Naive B cell (primary cell): ENCODE measurements at regions not wholly inside any gene's neighbourhood (a gene's known extent, or its start where the extent isn't known, plus 50 kb on each side); places are given as distances from the start of the nearest gene placed in this dataset.
"Not testable (repeated sequence)": the region's sequence is repeated elsewhere in the genome, so short reads cannot be mapped to it uniquely, and the experiment has no call there.

Experiments used
- ATAC-seq, 2 donors: fragments of 150-1000 bp; cut with Tn5 transposase; 2 replicates each; pipeline ENCODE4 v1.10.0; 2021; ENCODE audit warnings: low read depth in 2 of 2, mild to moderate bottlenecking in 2 of 2, moderate library complexity in 2 of 2
- DNase-seq: peaks from one replicate; pipeline ENCODE4 v3.0.0; 2022
- H3K27ac Mint-ChIP-seq, 6 donors: one replicate each; pipeline ENCODE4 v1.8.0; 2020 to 2022; ENCODE audit warnings: mild to moderate bottlenecking in 6 of 6, mixed read lengths in 6 of 6, moderate library complexity in 5 of 6, inconsistent platforms in 2 of 6
- H3K27me3 Mint-ChIP-seq, 3 donors: one replicate each; pipeline ENCODE4 v1.8.0; 2021 to 2022; ENCODE audit warnings: mixed read lengths in 3 of 3, mild to moderate bottlenecking in 1 of 3
- H3K36me3 Mint-ChIP-seq, 2 donors: one replicate each; pipeline ENCODE4 v1.8.0; 2020 to 2022; ENCODE audit warnings: mixed read lengths in 2 of 2, inconsistent platforms in 1 of 2, mild to moderate bottlenecking in 1 of 2
- H3K4me1 Mint-ChIP-seq, 3 donors: one replicate each; pipeline ENCODE4 v1.8.0; 2020 to 2022; ENCODE audit warnings: mixed read lengths in 3 of 3, inconsistent platforms in 1 of 3, mild to moderate bottlenecking in 1 of 3, moderate library complexity in 1 of 3
- H3K4me3 Mint-ChIP-seq, 8 donors: one replicate each; pipeline ENCODE4 v1.8.0; 2020 to 2022; ENCODE audit warnings: mild to moderate bottlenecking in 8 of 8, mixed read lengths in 8 of 8, moderate library complexity in 8 of 8, inconsistent platforms in 2 of 8
- H3K9me3 Mint-ChIP-seq, 7 donors: one replicate each; pipeline ENCODE4 v1.8.0; 2020 to 2022; ENCODE audit warnings: mixed read lengths in 7 of 7, mild to moderate bottlenecking in 5 of 7, inconsistent platforms in 2 of 7, moderate library complexity in 1 of 7

DNA sequence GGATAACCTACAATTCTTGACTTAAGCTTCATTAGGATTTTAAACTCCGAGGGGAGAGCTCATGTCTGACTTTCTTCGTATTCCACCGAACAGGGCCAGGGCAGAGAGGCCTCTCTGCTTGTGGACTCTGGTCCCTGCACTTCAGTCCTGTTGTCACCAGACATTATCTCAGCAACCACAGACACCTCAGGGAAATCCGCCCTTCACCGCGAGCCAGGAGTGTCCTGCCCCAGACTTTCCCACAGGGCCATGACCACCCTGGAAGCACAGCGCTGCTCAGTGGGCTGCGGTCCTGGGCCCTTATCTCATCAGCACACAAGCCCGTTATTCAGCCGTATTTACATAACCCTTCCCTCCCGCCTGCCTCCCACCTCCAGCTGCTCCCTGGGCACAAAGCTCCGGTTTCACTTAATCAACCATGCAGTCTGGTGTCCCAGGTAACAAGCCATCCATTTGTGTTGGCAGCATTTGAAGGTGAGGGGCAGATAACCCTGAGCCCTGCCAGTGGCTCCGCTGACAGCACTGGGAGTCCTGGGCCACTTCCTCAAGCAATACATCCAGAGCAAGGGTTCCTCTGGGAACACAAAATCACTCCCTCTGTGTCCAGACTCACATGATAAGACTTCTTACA is 122.8 kb upstream of the RAB4A start:
- no peaks in the 10 kb centered on the region for H3K9me3 Mint-ChIP-seq
- peaks cover 0 to 5% (median 0%) of the 10 kb centered on the region in 3 donors for H3K27me3 Mint-ChIP-seq
- peak overlapping the region in 1 of 6 donors; percentile 8 for H3K27ac Mint-ChIP-seq
- peaks cover 0 to 8% (median 0%) of the 10 kb centered on the region in 3 donors for H3K4me1 Mint-ChIP-seq
- DNase-seq (no peak), ATAC-seq (no peak)
- H3K36me3 Mint-ChIP-seq = no peaks in the 10 kb centered on the region
- H3K4me3 Mint-ChIP-seq = no peak overlapping the region

DNA sequence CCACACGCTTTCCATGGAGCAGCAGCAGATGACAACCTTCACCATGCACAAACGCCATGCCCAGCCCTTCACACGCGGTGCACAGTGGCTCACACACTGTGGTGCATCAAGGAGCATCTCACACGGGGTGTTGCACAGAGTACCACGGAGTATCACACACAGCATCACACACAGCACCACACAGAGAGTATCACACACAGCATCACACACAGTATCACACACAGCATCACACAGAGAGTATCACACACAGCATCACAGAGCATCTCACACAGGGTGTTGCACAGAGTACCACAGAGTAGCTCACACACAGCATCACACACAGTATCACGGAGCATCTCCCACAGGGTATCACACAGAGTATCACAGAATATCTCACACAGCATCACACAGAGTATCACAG is 122.2 kb upstream of the RAB4A start:
- no peaks in the 10 kb centered on the region for H3K9me3 Mint-ChIP-seq
- no peak overlapping the region for H3K4me3 Mint-ChIP-seq
- peaks cover 0 to 8% (median 0%) of the 10 kb centered on the region in 3 donors for H3K4me1 Mint-ChIP-seq
- peaks cover 0 to 5% (median 0%) of the 10 kb centered on the region in 3 donors for H3K27me3 Mint-ChIP-seq
- ATAC-seq (no peak), DNase-seq (no peak)
- H3K27ac Mint-ChIP-seq = no peak overlapping the region
- H3K36me3 Mint-ChIP-seq = no peaks in the 10 kb centered on the region

DNA sequence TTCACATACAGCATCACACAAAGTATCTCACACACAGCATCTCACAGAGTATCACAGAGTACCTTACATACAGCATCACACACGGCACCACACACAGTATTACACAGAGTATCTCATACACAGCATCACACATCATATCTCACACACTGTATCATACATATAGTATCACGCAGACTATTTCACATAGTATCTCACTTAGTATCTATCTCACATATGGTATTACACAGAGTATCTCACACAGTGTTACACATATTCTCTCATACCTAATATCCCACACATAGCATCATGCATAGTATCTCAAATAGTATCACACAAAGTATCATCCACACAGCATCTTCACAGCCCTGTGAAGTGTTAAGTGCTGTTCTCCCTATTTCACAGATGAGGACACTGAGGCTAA is 121.5 kb upstream of the RAB4A start:
- no peak overlapping the region for H3K4me3 Mint-ChIP-seq
- H3K27me3 Mint-ChIP-seq = peaks cover 0 to 5% (median 0%) of the 10 kb centered on the region in 3 donors
- no peak for ATAC-seq

DNA sequence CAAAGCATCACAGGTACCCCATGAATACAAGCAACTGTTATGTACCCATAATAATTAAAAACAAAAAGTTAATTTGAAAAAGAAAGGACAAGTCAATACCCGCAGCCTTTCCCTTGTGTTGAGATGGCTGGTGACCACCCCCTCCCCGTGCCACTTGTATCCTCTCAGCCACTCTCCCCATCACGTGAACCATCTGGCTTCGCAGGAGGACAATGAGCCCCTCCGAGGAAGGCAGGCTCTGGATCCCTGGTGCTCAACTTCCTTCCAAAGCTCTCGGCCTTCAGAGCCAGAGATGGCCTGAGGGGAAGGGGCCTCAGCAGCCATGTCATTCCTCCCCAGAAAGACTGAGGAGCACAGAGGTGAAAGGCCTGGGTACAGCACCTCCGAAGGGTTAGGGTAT is 120.4 kb upstream of the RAB4A start:
- Mint-ChIP-seq H3K4me1 (peaks cover 5 to 13% (median 9%) of the 10 kb centered on the region in 3 donors), H3K9me3 (no peaks in the 10 kb centered on the region), H3K4me3 (no peak overlapping the region), H3K36me3 (no peaks in the 10 kb centered on the region), H3K27me3 (peaks cover 0 to 2% (median 0%) of the 10 kb centered on the region in 3 donors), H3K27ac (no peak overlapping the region)
- DNase-seq (no peak), ATAC-seq (no peak)

More for the DNA sequence above, 121.5 kb upstream of the RAB4A start:
- Mint-ChIP-seq H3K4me1 (peaks cover 0 to 8% (median 0%) of the 10 kb centered on the region in 3 donors), H3K27ac (no peak overlapping the region), H3K36me3 (no peaks in the 10 kb centered on the region), H3K9me3 (no peaks in the 10 kb centered on the region)
- no peak for DNase-seq

- ATAC-seq, H3K9me3 Mint-ChIP-seq, H3K27me3 Mint-ChIP-seq, H3K27ac Mint-ChIP-seq, DNase-seq, H3K4me3 Mint-ChIP-seq, H3K36me3 Mint-ChIP-seq: not testable (repeated sequence)
- H3K4me1 Mint-ChIP-seq = peaks cover 9 to 17% (median 14%) of the 10 kb centered on the region in 3 donors
Observed at GRCh38 chr1:229151412-229151811, 119.5 kb upstream of the RAB4A start.

- no peak overlapping the region for H3K4me3 Mint-ChIP-seq
- no peaks in the 10 kb centered on the region for H3K9me3 Mint-ChIP-seq
- DNase-seq = no peak
- no peak for ATAC-seq
- peaks cover 9 to 14% (median 10%) of the 10 kb centered on the region in 3 donors for H3K4me1 Mint-ChIP-seq
- H3K27ac Mint-ChIP-seq = no peak overlapping the region
- H3K27me3 Mint-ChIP-seq = no peaks in the 10 kb centered on the region
- H3K36me3 Mint-ChIP-seq = no peaks in the 10 kb centered on the region
Observed at GRCh38 chr1:229152311-229152710, 118.6 kb upstream of the RAB4A start.

DNA sequence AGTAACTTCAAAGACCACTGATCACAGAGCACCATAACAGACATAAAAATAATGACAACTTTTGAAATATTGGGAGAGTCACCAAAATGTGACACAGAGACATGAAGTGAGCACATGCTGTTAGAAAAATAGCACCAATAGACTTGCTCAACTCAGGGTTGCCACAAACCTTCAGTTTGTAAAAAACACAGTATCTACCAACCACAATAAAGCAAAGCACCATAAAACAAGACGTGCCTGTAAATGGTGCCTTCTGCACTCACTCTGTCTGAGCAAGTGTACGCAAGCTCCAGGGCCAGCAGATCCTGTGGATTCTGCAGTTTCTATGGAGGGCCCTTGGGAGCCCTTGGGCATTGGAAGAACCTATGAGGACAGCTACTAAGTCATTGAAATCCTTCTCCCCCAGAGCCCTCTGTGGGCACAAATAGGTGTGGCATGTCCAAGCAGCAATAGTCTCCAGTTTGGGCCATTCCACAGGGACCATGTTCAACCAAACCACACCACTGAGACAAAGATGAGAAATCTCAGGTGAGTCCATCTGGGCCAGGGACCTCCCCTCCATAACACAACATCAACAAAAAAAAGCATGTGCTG is 116.9 kb upstream of the RAB4A start:
- no peaks in the 10 kb centered on the region for H3K27me3 Mint-ChIP-seq
- no peaks in the 10 kb centered on the region for H3K9me3 Mint-ChIP-seq
- H3K27ac Mint-ChIP-seq = no peak overlapping the region
- H3K4me1 Mint-ChIP-seq = peaks cover 9 to 14% (median 10%) of the 10 kb centered on the region in 3 donors
- no peaks in the 10 kb centered on the region for H3K36me3 Mint-ChIP-seq
- H3K4me3 Mint-ChIP-seq = no peak overlapping the region
- no peak for ATAC-seq
- no peak for DNase-seq

- Mint-ChIP-seq H3K27ac (no peak overlapping the region), H3K4me1 (peaks cover 9 to 14% (median 10%) of the 10 kb centered on the region in 3 donors), H3K4me3 (peak overlapping the region in 2 of 8 donors; percentile 10), H3K36me3 (no peaks in the 10 kb centered on the region), H3K9me3 (no peaks in the 10 kb centered on the region), H3K27me3 (no peaks in the 10 kb centered on the region)
- DNase-seq = no peak
- no peak for ATAC-seq
Observed at GRCh38 chr1:229154811-229155210, 116.1 kb upstream of the RAB4A start.

DNA sequence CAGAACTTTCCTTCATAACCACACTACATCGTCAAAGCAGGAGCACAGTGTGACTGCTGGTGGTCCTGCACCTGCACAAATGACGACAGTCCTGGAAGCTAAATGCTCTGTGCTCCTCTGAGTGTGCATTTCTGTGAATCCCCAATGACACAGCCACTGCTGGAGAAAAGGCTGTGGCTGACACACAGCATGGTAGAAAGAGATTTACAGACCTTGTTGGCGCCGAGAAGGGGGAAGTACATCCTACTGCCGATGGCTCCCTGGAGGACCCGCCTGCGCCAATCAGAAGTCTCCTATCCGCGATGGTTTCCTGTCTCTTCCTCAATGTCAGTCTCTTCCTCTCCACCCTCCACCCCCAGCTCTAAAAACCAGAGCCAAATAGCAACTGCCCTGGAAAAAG is 115.4 kb upstream of the RAB4A start:
- DNase-seq = no peak
- H3K27me3 Mint-ChIP-seq = no peaks in the 10 kb centered on the region
- no peaks in the 10 kb centered on the region for H3K36me3 Mint-ChIP-seq
- H3K9me3 Mint-ChIP-seq = no peaks in the 10 kb centered on the region
- peak; percentile 67 to 75 for ATAC-seq
- peak overlapping the region in 3 of 6 donors; percentile 36 to 49 (median 36) for H3K27ac Mint-ChIP-seq
- H3K4me1 Mint-ChIP-seq = peaks cover 9 to 14% (median 10%) of the 10 kb centered on the region in 3 donors
- peak overlapping the region in 6 of 8 donors; percentile 1 to 82 (median 56) for H3K4me3 Mint-ChIP-seq

DNA sequence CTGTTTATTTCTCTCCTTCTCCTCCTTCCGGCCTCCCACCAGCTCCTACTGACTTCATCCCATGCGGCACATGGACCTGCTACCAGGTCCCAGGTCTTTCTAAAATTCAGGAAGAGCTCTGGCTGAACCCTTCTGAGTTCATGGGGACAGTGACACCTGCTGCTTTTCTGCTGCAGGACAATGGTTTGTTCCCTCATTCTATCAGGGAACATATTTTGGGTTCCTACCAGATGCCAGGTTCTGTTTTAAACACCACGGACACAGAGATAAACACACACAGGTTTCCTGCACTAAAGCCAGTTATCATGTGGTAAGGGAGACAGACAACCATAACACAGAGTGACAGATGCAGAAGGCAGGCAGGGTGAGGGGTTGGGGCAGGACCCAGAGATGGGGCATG is 114.0 kb upstream of the RAB4A start:
- Mint-ChIP-seq H3K36me3 (no peaks in the 10 kb centered on the region), H3K27ac (no peak overlapping the region), H3K9me3 (no peaks in the 10 kb centered on the region), H3K4me3 (no peak overlapping the region), H3K27me3 (no peaks in the 10 kb centered on the region), H3K4me1 (peaks cover 9 to 14% (median 10%) of the 10 kb centered on the region in 3 donors)
- ATAC-seq = no peak
- DNase-seq = no peak

DNA sequence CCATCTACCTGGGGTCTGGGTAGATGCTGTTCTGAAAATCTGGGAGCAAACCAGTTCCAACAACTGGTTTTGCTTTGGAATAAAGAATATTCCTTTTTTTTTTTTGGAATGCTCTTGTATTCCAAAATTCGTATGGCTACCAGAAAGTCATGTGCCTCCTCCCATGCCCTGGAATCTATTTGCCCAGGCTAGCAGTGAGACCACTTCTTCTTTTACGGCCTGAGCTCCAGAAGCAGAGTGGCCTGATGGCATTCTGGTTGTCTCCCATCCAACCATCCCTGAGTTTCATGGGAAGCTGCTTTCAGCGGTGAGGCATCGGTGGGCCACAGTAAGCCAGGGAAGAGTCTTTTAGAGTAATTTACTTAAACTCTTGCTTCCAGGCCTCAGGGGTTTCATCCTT is 113.4 kb upstream of the RAB4A start:
- no peak overlapping the region for H3K4me3 Mint-ChIP-seq
- ATAC-seq (no peak), DNase-seq (no peak)
- H3K27ac Mint-ChIP-seq = no peak overlapping the region
- H3K4me1 Mint-ChIP-seq = peaks cover 9 to 14% (median 10%) of the 10 kb centered on the region in 3 donors
- H3K27me3 Mint-ChIP-seq = no peaks in the 10 kb centered on the region
- no peaks in the 10 kb centered on the region for H3K36me3 Mint-ChIP-seq
- H3K9me3 Mint-ChIP-seq = no peaks in the 10 kb centered on the region

DNA sequence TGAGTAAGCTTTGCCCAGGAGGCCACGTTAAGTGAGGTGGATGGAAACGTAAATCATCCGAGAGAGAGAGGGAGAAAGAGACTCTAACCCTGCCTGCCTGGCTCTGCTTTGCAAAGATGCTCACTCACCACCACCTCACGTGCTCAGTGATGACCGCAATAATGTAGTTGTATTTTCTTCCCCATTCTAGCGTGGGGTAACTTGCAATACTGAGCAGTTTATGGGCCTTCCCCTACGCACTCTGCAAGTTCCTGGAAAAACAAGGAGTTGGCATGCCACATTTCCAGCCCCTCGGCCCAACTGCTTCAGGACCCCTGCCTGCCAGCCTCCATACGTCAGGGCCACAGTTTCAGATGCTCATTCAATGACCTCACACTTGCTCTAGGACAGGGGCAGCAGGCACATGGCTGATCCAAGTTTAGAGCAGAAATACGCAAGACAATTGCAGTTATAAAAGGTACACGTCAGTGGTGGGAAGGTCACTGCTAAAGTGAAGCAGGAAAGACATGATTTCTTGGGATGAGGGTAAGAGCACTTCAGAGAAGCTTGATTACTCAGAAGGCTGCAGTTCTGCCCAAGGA is 112.5 kb upstream of the RAB4A start:
- no peaks in the 10 kb centered on the region for H3K9me3 Mint-ChIP-seq
- H3K36me3 Mint-ChIP-seq = no peaks in the 10 kb centered on the region
- H3K4me3 Mint-ChIP-seq = no peak overlapping the region
- ATAC-seq (no peak), DNase-seq (no peak)
- peaks cover 9 to 14% (median 10%) of the 10 kb centered on the region in 3 donors for H3K4me1 Mint-ChIP-seq
- H3K27ac Mint-ChIP-seq = no peak overlapping the region
- H3K27me3 Mint-ChIP-seq = no peaks in the 10 kb centered on the region

GRCh38 chr1:229158927-229159326 is 112.0 kb upstream of the RAB4A start:
- no peaks in the 10 kb centered on the region for H3K36me3 Mint-ChIP-seq
- H3K4me3 Mint-ChIP-seq = no peak overlapping the region
- no peak for ATAC-seq
- DNase-seq = no peak
- H3K27me3 Mint-ChIP-seq = no peaks in the 10 kb centered on the region
- H3K4me1 Mint-ChIP-seq = peaks cover 9 to 14% (median 10%) of the 10 kb centered on the region in 3 donors
- no peaks in the 10 kb centered on the region for H3K9me3 Mint-ChIP-seq
- H3K27ac Mint-ChIP-seq = no peak overlapping the region
